KMS-11 (cell line): ENCODE measurements at regions not wholly inside any gene's neighbourhood (a gene's known extent, or its start where the extent isn't known, plus 50 kb on each side); places are given as distances from the start of the nearest gene placed in this dataset.

ENCODE experiments used
- H2AFZ ChIP-seq: fragments of 200-600 bp; sonication (generic); 2 replicates; pipeline ENCODE4 v1.6.1; 2016; ENCODE audit warnings: antibody characterized with exemption, mixed run types, low read depth
- H3K27ac ChIP-seq: fragments of 200-600 bp; sonication (generic); 2 replicates; pipeline ENCODE4 v1.6.1; 2016; ENCODE audit warnings: mild to moderate bottlenecking, mixed run types
- H3K27me3 ChIP-seq: fragments of 200-600 bp; sonication (generic); 2 replicates; pipeline ENCODE4 v1.6.1; 2017; ENCODE audit warnings: mild to moderate bottlenecking, low read depth, mixed run types, moderate library complexity; ENCODE audit not compliant: insufficient read depth
- H3K36me3 ChIP-seq: fragments of 200-600 bp; sonication (generic); 2 replicates; pipeline ENCODE4 v1.6.1; 2017; ENCODE audit warnings: mild to moderate bottlenecking, mixed run types; ENCODE audit not compliant: insufficient read depth
- H3K4me1 ChIP-seq: fragments of 200-600 bp; sonication (generic); 2 replicates; pipeline ENCODE4 v1.6.1; 2016; ENCODE audit warnings: mild to moderate bottlenecking, low read depth, mixed run types; ENCODE audit not compliant: poor library complexity, severe bottlenecking
- H3K4me2 ChIP-seq: fragments of 200-600 bp; sonication (generic); 2 replicates; pipeline ENCODE4 v1.7.0; 2016; ENCODE audit warnings: mild to moderate bottlenecking, mixed run types
- H3K4me3 ChIP-seq: fragments of 200-600 bp; sonication (generic); IDR thresholded peaks from 2 replicates; pipeline ENCODE4 v1.6.1; 2017; ENCODE audit warnings: low read depth, low read length, mixed read lengths; ENCODE audit not compliant: insufficient read depth
- H3K79me2 ChIP-seq: fragments of 200-600 bp; sonication (generic); 2 replicates; pipeline ENCODE4 v1.6.1; 2016; ENCODE audit warnings: low read depth, mixed run types; ENCODE audit not compliant: insufficient read depth
- H3K9ac ChIP-seq: fragments of 200-600 bp; sonication (generic); 2 replicates; pipeline ENCODE4 v1.6.1; 2016; ENCODE audit warnings: mild to moderate bottlenecking, mixed run types
- H4K20me1 ChIP-seq: fragments of 200-600 bp; sonication (generic); 2 replicates; pipeline ENCODE4 v1.6.1; 2016; ENCODE audit warnings: mild to moderate bottlenecking, mixed run types; ENCODE audit not compliant: insufficient read depth
- TF ChIP-seq, protein P1 (sequence below): fragments of 200-600 bp; sonication (generic); conservative IDR thresholded peaks from 2 replicates; pipeline ENCODE4 v1.6.1; 2017; ENCODE audit warnings: low read depth, mild to moderate bottlenecking, antibody characterized with exemption, low read length, moderate library complexity, mixed read lengths

DNA sequence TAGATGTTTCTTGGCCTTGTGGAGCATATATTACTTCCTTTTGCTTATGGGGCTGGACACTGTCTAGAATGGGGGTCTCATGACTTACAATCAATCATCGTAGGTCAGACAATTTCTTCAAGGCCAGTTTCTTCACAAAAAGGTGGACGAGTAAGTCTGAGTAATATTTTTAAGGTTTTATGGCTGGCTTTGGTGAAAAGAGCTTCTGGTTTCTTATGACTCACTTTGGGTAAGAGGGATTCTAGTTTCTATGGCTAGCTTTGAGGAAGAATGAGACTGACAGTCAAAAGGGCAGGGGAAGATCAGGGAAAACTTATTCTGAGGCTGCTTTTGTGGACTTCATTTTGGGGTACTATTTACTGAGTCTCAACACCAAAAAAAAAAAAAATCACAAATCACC is 2067.2 kb upstream of the C9orf72 start:
- no peak overlapping the region for H3K9ac ChIP-seq
- TF ChIP-seq, protein P1, sequence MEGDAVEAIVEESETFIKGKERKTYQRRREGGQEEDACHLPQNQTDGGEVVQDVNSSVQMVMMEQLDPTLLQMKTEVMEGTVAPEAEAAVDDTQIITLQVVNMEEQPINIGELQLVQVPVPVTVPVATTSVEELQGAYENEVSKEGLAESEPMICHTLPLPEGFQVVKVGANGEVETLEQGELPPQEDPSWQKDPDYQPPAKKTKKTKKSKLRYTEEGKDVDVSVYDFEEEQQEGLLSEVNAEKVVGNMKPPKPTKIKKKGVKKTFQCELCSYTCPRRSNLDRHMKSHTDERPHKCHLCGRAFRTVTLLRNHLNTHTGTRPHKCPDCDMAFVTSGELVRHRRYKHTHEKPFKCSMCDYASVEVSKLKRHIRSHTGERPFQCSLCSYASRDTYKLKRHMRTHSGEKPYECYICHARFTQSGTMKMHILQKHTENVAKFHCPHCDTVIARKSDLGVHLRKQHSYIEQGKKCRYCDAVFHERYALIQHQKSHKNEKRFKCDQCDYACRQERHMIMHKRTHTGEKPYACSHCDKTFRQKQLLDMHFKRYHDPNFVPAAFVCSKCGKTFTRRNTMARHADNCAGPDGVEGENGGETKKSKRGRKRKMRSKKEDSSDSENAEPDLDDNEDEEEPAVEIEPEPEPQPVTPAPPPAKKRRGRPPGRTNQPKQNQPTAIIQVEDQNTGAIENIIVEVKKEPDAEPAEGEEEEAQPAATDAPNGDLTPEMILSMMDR = no peak

DNA sequence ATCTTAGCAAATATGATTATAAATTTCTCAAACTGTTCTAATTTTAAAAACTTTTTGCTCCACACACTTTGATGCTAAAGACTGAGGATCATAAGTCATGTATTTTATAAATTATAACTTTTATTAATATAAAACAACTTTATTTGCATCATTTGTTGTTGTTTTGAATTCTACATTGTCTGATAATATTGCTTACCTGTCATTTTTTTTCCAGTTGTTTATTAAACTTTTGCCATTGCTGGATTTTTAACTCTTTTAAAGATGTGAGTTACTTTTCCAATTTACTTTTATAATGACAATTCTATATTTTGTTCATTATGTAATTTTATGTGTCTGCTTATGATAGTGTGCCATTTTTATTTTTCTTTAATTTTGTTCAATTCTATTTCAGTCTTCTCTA is 2071.2 kb upstream of the C9orf72 start:
- Histone ChIP-seq H4K20me1 (no peaks in the 10 kb centered on the region), H2AFZ (no peak overlapping the region), H3K27ac (no peak overlapping the region), H3K9ac (no peak overlapping the region), H3K4me1 (no peaks in the 10 kb centered on the region), H3K4me3 (no peak overlapping the region), H3K36me3 (no peaks in the 10 kb centered on the region), H3K79me2 (no peaks in the 10 kb centered on the region), H3K4me2 (no peak overlapping the region), H3K27me3 (no peaks in the 10 kb centered on the region)
- TF ChIP-seq, protein P1 = no peak

More for the DNA sequence above, 2067.2 kb upstream of the C9orf72 start:
- H3K27me3 ChIP-seq = no peaks in the 10 kb centered on the region
- no peak overlapping the region for H3K4me3 ChIP-seq
- H3K4me1 ChIP-seq = no peaks in the 10 kb centered on the region
- H4K20me1 ChIP-seq = no peaks in the 10 kb centered on the region
- no peak overlapping the region for H3K27ac ChIP-seq
- H2AFZ ChIP-seq = no peak overlapping the region
- H3K36me3 ChIP-seq = no peaks in the 10 kb centered on the region
- no peaks in the 10 kb centered on the region for H3K79me2 ChIP-seq
- H3K4me2 ChIP-seq = no peak overlapping the region

DNA sequence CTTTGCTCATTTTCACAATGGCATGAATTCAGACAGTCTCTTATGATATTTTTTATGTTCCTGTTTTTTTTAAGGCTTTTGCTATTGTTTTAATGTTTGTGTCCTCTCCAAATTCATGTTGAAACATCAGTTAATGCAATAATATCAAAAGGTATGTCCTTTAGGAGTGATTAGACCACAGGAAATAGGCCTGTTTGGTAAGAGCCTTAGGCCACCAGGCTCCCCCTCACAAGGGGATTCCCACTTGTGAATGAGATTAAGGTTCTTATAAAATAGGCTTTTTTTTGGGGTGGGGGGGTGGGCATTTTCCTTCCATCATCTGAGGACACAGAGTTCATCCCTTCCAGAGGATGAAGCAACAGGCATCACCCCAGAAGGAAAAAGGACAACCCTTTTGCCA is 2074.2 kb upstream of the C9orf72 start:
- H3K4me3 ChIP-seq = no peak overlapping the region
- no peaks in the 10 kb centered on the region for H3K79me2 ChIP-seq
- no peak overlapping the region for H3K4me2 ChIP-seq
- no peaks in the 10 kb centered on the region for H3K4me1 ChIP-seq
- no peak overlapping the region for H2AFZ ChIP-seq
- no peak overlapping the region for H3K9ac ChIP-seq
- H3K27ac ChIP-seq = no peak overlapping the region
- H3K36me3 ChIP-seq = no peaks in the 10 kb centered on the region
- TF ChIP-seq, protein P1 = no peak
- no peaks in the 10 kb centered on the region for H4K20me1 ChIP-seq
- no peaks in the 10 kb centered on the region for H3K27me3 ChIP-seq

DNA sequence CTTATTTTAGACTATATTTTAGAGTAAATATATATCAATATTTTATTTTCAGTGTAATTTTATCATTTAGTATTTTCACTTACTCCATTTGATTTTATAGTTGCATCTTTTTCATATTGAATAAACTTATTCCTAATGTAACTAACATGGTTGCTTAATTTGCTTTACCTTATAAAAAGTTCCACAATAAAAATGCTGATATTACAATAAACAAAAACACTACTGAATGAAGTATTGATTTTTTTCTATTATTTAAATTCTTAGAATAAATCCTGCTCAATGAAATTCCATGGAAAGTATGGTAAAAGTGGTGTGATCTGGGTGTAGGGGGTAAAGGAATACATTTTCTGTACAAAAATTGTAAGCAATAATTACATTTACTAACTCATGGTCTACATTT is 2074.9 kb upstream of the C9orf72 start:
- TF ChIP-seq, protein P1 = no peak

More for the DNA sequence above, 2074.9 kb upstream of the C9orf72 start:
- H4K20me1 ChIP-seq = no peaks in the 10 kb centered on the region
- H3K4me2 ChIP-seq = no peak overlapping the region
- no peak overlapping the region for H3K4me3 ChIP-seq
- H3K9ac ChIP-seq = no peak overlapping the region
- H3K4me1 ChIP-seq = no peaks in the 10 kb centered on the region
- no peaks in the 10 kb centered on the region for H3K36me3 ChIP-seq
- H3K27ac ChIP-seq = no peak overlapping the region
- no peaks in the 10 kb centered on the region for H3K27me3 ChIP-seq
- H2AFZ ChIP-seq = no peak overlapping the region
- H3K79me2 ChIP-seq = no peaks in the 10 kb centered on the region
